GM21526 (cell line): ENCODE measurements at regions not wholly inside any gene's neighbourhood (a gene's known extent, or its start where the extent isn't known, plus 50 kb on each side); places are given as distances from the start of the nearest gene placed in this dataset.

Source experiments
- ATAC-seq: cut with Tn5 transposase; IDR thresholded peaks from one replicate; pipeline ENCODE4 v1.9.1; 2021; ENCODE audit warnings: moderate library complexity; ENCODE audit not compliant: unreplicated experiment, low FRiP score

GRCh38 chr10:94043431-94043990 is 49.8 kb downstream of the PLCE1 start:
- ATAC-seq: no peak

GRCh38 chr10:94046098-94046497 is 52.4 kb downstream of the PLCE1 start:
- no peak for ATAC-seq

GRCh38 chr10:94047293-94047692 is 53.6 kb downstream of the PLCE1 start:
- ATAC-seq: no peak

- no peak for ATAC-seq
Observed at GRCh38 chr10:94049911-94050310, 56.2 kb downstream of the PLCE1 start.

- no peak for ATAC-seq
Observed at GRCh38 chr10:94052281-94052680, 58.5 kb downstream of the PLCE1 start.

- no peak for ATAC-seq
Observed at GRCh38 chr10:94052866-94053791, 59.4 kb downstream of the PLCE1 start.

- ATAC-seq: no peak
Observed at GRCh38 chr10:94059178-94059883, 65.6 kb downstream of the PLCE1 start.

- ATAC-seq: no peak
Observed at GRCh38 chr10:94061026-94061425, 67.3 kb downstream of the PLCE1 start.

- no peak for ATAC-seq
Observed at GRCh38 chr10:94062611-94063010, 68.9 kb downstream of the PLCE1 start.

- ATAC-seq: no peak
Observed at GRCh38 chr10:94065362-94065761, 71.6 kb downstream of the PLCE1 start.

- ATAC-seq: no peak
Observed at GRCh38 chr10:94065787-94066186, 72.1 kb downstream of the PLCE1 start.

- ATAC-seq: no peak
Observed at GRCh38 chr10:94066411-94066810, 72.7 kb downstream of the PLCE1 start.

- ATAC-seq: no peak
Observed at GRCh38 chr10:94069884-94070283, 76.2 kb downstream of the PLCE1 start.

GRCh38 chr10:94074462-94074861 is 80.7 kb downstream of the PLCE1 start:
- ATAC-seq: no peak

- no peak for ATAC-seq
Observed at GRCh38 chr10:94075506-94075905, 81.8 kb downstream of the PLCE1 start.

- ATAC-seq: no peak
Observed at GRCh38 chr10:94076325-94076841, 82.7 kb downstream of the PLCE1 start.

GRCh38 chr10:94077042-94077441 is 83.3 kb downstream of the PLCE1 start:
- no peak for ATAC-seq

- ATAC-seq: no peak
Observed at GRCh38 chr10:94080108-94080507, 86.4 kb downstream of the PLCE1 start.

- ATAC-seq: no peak
Observed at GRCh38 chr10:94083662-94084265, 90.0 kb downstream of the PLCE1 start.

- ATAC-seq: no peak
Observed at GRCh38 chr10:94084344-94084743, 90.6 kb downstream of the PLCE1 start.

- ATAC-seq: no peak
Observed at GRCh38 chr10:94085288-94085687, 91.6 kb downstream of the PLCE1 start.
